Stimulated activated CD4-positive, alpha-beta T cell treated with anti-CD3 and anti-CD28 coated beads, TNF-alpha, amount 100 ng/mL, for 24 hours (primary cell): ENCODE measurements at regions not wholly inside any gene's neighbourhood (a gene's known extent, or its start where the extent isn't known, plus 50 kb on each side); places are given as distances from the start of the nearest gene placed in this dataset.

ENCODE experiments used
- DNase-seq, 3 experiments: peaks; one replicate each; pipeline ENCODE4 v3.0.0-alpha.2; 2020; ENCODE audit warnings: low read depth in 3 of 3

GRCh38 chr4:155514628-155515027 is 137.9 kb upstream of the MAP9 start:
- DNase-seq, result no peak

- no peak for DNase-seq
Observed at GRCh38 chr4:155512817-155513216, 136.1 kb upstream of the MAP9 start.

- no peak for DNase-seq
Observed at GRCh38 chr4:155512046-155512445, 135.3 kb upstream of the MAP9 start.

- DNase-seq, result no peak
Observed at GRCh38 chr4:155510771-155511170, 134.0 kb upstream of the MAP9 start.

- no peak for DNase-seq
Observed at GRCh38 chr4:155509555-155509954, 132.8 kb upstream of the MAP9 start.

- no peak for DNase-seq
Observed at GRCh38 chr4:155506745-155507144, 130.0 kb upstream of the MAP9 start.

- no peak for DNase-seq
Observed at GRCh38 chr4:155505321-155505720, 128.6 kb upstream of the MAP9 start.

- no peak for DNase-seq
Observed at GRCh38 chr4:155497306-155497705, 120.5 kb upstream of the MAP9 start.

GRCh38 chr4:155496294-155496626 is 119.5 kb upstream of the MAP9 start:
- DNase-seq, result no peak

- no peak for DNase-seq
Observed at GRCh38 chr4:155495572-155496293, 119.0 kb upstream of the MAP9 start.

- DNase-seq, result no peak
Observed at GRCh38 chr4:155494037-155494718, 117.4 kb upstream of the MAP9 start.

- DNase-seq, result no peak
Observed at GRCh38 chr4:155491336-155492120, 114.8 kb upstream of the MAP9 start.

GRCh38 chr4:155489271-155489670 is 112.5 kb upstream of the MAP9 start:
- DNase-seq, result no peak

- no peak for DNase-seq
Observed at GRCh38 chr4:155488691-155489090, 111.9 kb upstream of the MAP9 start.

GRCh38 chr4:155487210-155487609 is 110.4 kb upstream of the MAP9 start:
- no peak for DNase-seq

- DNase-seq, result no peak
Observed at GRCh38 chr4:155481150-155481549, 104.4 kb upstream of the MAP9 start.

- no peak for DNase-seq
Observed at GRCh38 chr4:155479835-155480234, 103.1 kb upstream of the MAP9 start.

- no peak for DNase-seq
Observed at GRCh38 chr4:155478336-155478835, 101.6 kb upstream of the MAP9 start.

GRCh38 chr4:155474758-155475157 is 98.0 kb upstream of the MAP9 start:
- no peak for DNase-seq

- no peak for DNase-seq
Observed at GRCh38 chr4:155473420-155474095, 96.8 kb upstream of the MAP9 start.

- DNase-seq, result no peak
Observed at GRCh38 chr4:155468282-155468681, 91.5 kb upstream of the MAP9 start.

GRCh38 chr4:155450676-155451075 is 73.9 kb upstream of the MAP9 start:
- DNase-seq, result no peak
